HCEC 1CT (cell line): ENCODE measurements at regions not wholly inside any gene's neighbourhood (a gene's known extent, or its start where the extent isn't known, plus 50 kb on each side); places are given as distances from the start of the nearest gene placed in this dataset.
"Not testable (repeated sequence)": the region's sequence is repeated elsewhere in the genome, so short reads cannot be mapped to it uniquely, and the experiment has no call there.

Source experiments
- DNase-seq: peaks from one replicate; pipeline ENCODE4 v3.0.0-alpha.2; 2017

GRCh38 chr1:56097713-56098112 lies 481.6 kb downstream of the PLPP3 start:
- peak; percentile 17 for DNase-seq

GRCh38 chr1:56095696-56096665 lies 483.4 kb downstream of the PLPP3 start:
- peak; percentile 77 for DNase-seq

GRCh38 chr1:56094168-56094567 lies 485.2 kb downstream of the PLPP3 start:
- no peak for DNase-seq

- no peak for DNase-seq
Measured at GRCh38 chr1:56092684-56093570, 486.4 kb downstream of the PLPP3 start.

- DNase-seq: not testable (repeated sequence)
Measured at GRCh38 chr1:56089826-56090225, 489.5 kb downstream of the PLPP3 start.

- DNase-seq: no peak
Measured at GRCh38 chr1:56084246-56084645, 495.1 kb downstream of the PLPP3 start.

GRCh38 chr1:56081736-56082135 lies 497.6 kb downstream of the PLPP3 start:
- DNase-seq: no peak

GRCh38 chr1:56081173-56081572 lies 498.2 kb downstream of the PLPP3 start:
- DNase-seq: peak; percentile 86

- no peak for DNase-seq
Measured at GRCh38 chr1:56080123-56080522, 499.2 kb downstream of the PLPP3 start.

GRCh38 chr1:56079391-56079790 lies 500.0 kb downstream of the PLPP3 start:
- no peak for DNase-seq

- DNase-seq: no peak
Measured at GRCh38 chr1:56077206-56077605, 502.2 kb downstream of the PLPP3 start.

GRCh38 chr1:56074007-56074651 lies 505.2 kb downstream of the PLPP3 start:
- peak; percentile 54 for DNase-seq

GRCh38 chr1:56073614-56074006 lies 505.8 kb downstream of the PLPP3 start:
- DNase-seq: no peak

- DNase-seq: no peak
Measured at GRCh38 chr1:56073206-56073605, 506.2 kb downstream of the PLPP3 start.

- DNase-seq: no peak
Measured at GRCh38 chr1:56072310-56072709, 507.1 kb downstream of the PLPP3 start.

- no peak for DNase-seq
Measured at GRCh38 chr1:56071351-56071750, 508.0 kb downstream of the PLPP3 start.

- peak; percentile 27 for DNase-seq
Measured at GRCh38 chr1:56070601-56071000, 508.8 kb downstream of the PLPP3 start.

- no peak for DNase-seq
Measured at GRCh38 chr1:56069824-56070223, 509.5 kb downstream of the PLPP3 start.

- peak; percentile 83 for DNase-seq
Measured at GRCh38 chr1:56068908-56069307, 510.5 kb downstream of the PLPP3 start.

GRCh38 chr1:56068210-56068609 lies 511.2 kb downstream of the PLPP3 start:
- no peak for DNase-seq

GRCh38 chr1:56065729-56066128 lies 513.6 kb downstream of the PLPP3 start:
- peak; percentile 57 for DNase-seq

GRCh38 chr1:56064705-56065104 lies 514.7 kb downstream of the PLPP3 start:
- DNase-seq: peak; percentile 69

GRCh38 chr1:56063461-56063860 lies 515.9 kb downstream of the PLPP3 start:
- DNase-seq: no peak
